ENCODE measurements at regions not wholly inside any gene's neighbourhood (a gene's known extent, or its start where the extent isn't known, plus 50 kb on each side); places are given as distances from the start of the nearest gene placed in this dataset.

GRCh38 chr16:55393991-55394390 is 70.0 kb downstream of the IRX6 start:
- no peak overlapping the region for H3K9ac ChIP-seq (ENCODE audit: extremely low read depth, low read length, poor library complexity, severe bottlenecking)
- no peaks in the 10 kb centered on the region for H3K4me1 ChIP-seq (ENCODE audit: control insufficient read depth, insufficient read depth, low read length)
- no peak overlapping the region for H3K27ac ChIP-seq (ENCODE audit: low read depth, low read length)
- no peaks in the 10 kb centered on the region for H3K36me3 Mint-ChIP-seq (ENCODE audit: low read depth)
- no peaks in the 10 kb centered on the region for H3K27me3 Mint-ChIP-seq (ENCODE audit: insufficient read depth)
- H3K4me3 ChIP-seq (ENCODE audit: low read length), result no peak overlapping the region
- WGBS, 2 experiments (ENCODE audit: insufficient coverage in 1 of 2, insufficient read length in 1 of 2), result 90 to 95% methylated on average over 4 of the region's 4 CpGs
- H3K4me1 Mint-ChIP-seq, result no peaks in the 10 kb centered on the region
- H3K27me3 ChIP-seq (ENCODE audit: control insufficient read depth, insufficient read depth, low read length, poor library complexity, severe bottlenecking), result no peaks in the 10 kb centered on the region
- no peak overlapping the region for H3K4me3 Mint-ChIP-seq
- no peaks in the 10 kb centered on the region for H3K9me3 ChIP-seq (ENCODE audit: control insufficient read depth, low read length)
- no peak for TF ChIP-seq CTCF (conservative IDR thresholded peaks at IDR 0.05)
- DNase-seq, result no peak
- H3K36me3 ChIP-seq (ENCODE audit: control insufficient read depth, insufficient read depth, low read length), result no peaks in the 10 kb centered on the region
- H3K9me3 Mint-ChIP-seq, result no peaks in the 10 kb centered on the region
- no peak overlapping the region for H3K27ac Mint-ChIP-seq

- Mint-ChIP-seq H3K36me3 (ENCODE audit: low read depth) (no peaks in the 10 kb centered on the region), H3K9me3 (no peaks in the 10 kb centered on the region), H3K27ac (no peak overlapping the region), H3K4me3 (no peak overlapping the region), H3K4me1 (no peaks in the 10 kb centered on the region), H3K27me3 (ENCODE audit: insufficient read depth) (peaks cover under 1% of the 10 kb centered on the region)
- Histone ChIP-seq H3K9ac (ENCODE audit: extremely low read depth, low read length, poor library complexity, severe bottlenecking) (no peak overlapping the region), H3K4me3 (ENCODE audit: low read length) (no peak overlapping the region), H3K9me3 (ENCODE audit: control insufficient read depth, low read length) (no peaks in the 10 kb centered on the region), H3K27ac (ENCODE audit: low read depth, low read length) (no peak overlapping the region), H3K36me3 (ENCODE audit: control insufficient read depth, insufficient read depth, low read length) (no peaks in the 10 kb centered on the region), H3K4me1 (ENCODE audit: control insufficient read depth, insufficient read depth, low read length) (no peaks in the 10 kb centered on the region), H3K27me3 (ENCODE audit: control insufficient read depth, insufficient read depth, low read length, poor library complexity, severe bottlenecking) (peaks cover 6% of the 10 kb centered on the region)
- 86 to 92% methylated on average over 8 to 10 of the region's 10 CpGs for whole genome bisulfite sequencing, 2 experiments (ENCODE audit: insufficient coverage in 1 of 2, insufficient read length in 1 of 2)
- peak; percentile 39 for TF ChIP-seq CTCF (conservative IDR thresholded peaks at IDR 0.05)
- peak; percentile 54 for DNase-seq
Measured at GRCh38 chr16:55398762-55399161, 74.8 kb downstream of the IRX6 start.

GRCh38 chr16:55399911-55400310 is 75.9 kb downstream of the IRX6 start:
- WGBS, 2 experiments (ENCODE audit: insufficient coverage in 1 of 2, insufficient read length in 1 of 2), result 73 to 92% methylated on average over 4 to 5 of the region's 5 CpGs
- DNase-seq, result no peak
- no peak overlapping the region for H3K9ac ChIP-seq (ENCODE audit: extremely low read depth, low read length, poor library complexity, severe bottlenecking)
- no peaks in the 10 kb centered on the region for H3K4me1 ChIP-seq (ENCODE audit: control insufficient read depth, insufficient read depth, low read length)
- H3K27ac ChIP-seq (ENCODE audit: low read depth, low read length), result no peak overlapping the region
- H3K27me3 ChIP-seq (ENCODE audit: control insufficient read depth, insufficient read depth, low read length, poor library complexity, severe bottlenecking), result peaks cover 6% of the 10 kb centered on the region
- H3K27ac Mint-ChIP-seq, result no peak overlapping the region
- no peak for TF ChIP-seq CTCF (conservative IDR thresholded peaks at IDR 0.05)
- no peaks in the 10 kb centered on the region for H3K36me3 ChIP-seq (ENCODE audit: control insufficient read depth, insufficient read depth, low read length)
- peaks cover 2% of the 10 kb centered on the region for H3K27me3 Mint-ChIP-seq (ENCODE audit: insufficient read depth)
- no peaks in the 10 kb centered on the region for H3K9me3 ChIP-seq (ENCODE audit: control insufficient read depth, low read length)
- H3K4me3 Mint-ChIP-seq, result no peak overlapping the region
- no peaks in the 10 kb centered on the region for H3K36me3 Mint-ChIP-seq (ENCODE audit: low read depth)
- no peaks in the 10 kb centered on the region for H3K9me3 Mint-ChIP-seq
- no peaks in the 10 kb centered on the region for H3K4me1 Mint-ChIP-seq
- H3K4me3 ChIP-seq (ENCODE audit: low read length), result no peak overlapping the region

Measured in endodermal cell (in vitro differentiated cells).